ENCODE measurements at regions not wholly inside any gene's neighbourhood (a gene's known extent, or its start where the extent isn't known, plus 50 kb on each side); places are given as distances from the start of the nearest gene placed in this dataset.

DNA sequence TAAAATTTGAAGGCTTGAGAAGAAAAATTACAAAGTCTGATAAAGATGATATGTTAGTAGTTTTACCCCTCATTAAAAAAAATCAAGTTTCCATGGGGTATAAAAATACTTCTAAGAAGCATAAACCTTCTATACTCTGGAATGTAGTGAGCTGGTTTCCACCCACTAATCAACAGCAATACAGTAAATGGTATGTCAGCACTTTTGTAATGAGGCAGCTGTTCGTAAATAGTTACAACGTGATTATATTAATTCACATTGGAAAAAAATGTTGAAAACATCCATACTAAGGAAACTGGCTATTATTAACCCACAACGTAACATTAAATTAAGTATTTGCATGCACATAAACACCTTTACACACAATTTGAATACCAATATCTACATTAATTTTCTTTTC is 283.1 kb upstream of the FAM174A start:
- no CpG with 5 or more reads among the region's 3 CpGs for WGBS (ENCODE audit: insufficient coverage)
- Histone ChIP-seq H2AFZ (ENCODE audit: insufficient read depth, low read depth, low read length, poor library complexity, severe bottlenecking) (no peak overlapping the region), H3K27me3 (replicated peaks in 1 of 4; ENCODE audit: control extremely low read depth in 1 of 4, control insufficient read depth in 3 of 4, insufficient read depth in 4 of 4, low read length in 3 of 4) (no peaks in the 10 kb centered on the region), H3K79me2 (ENCODE audit: control insufficient read depth, insufficient read depth, low read length) (no peaks in the 10 kb centered on the region), H4K20me1 (ENCODE audit: control insufficient read depth, insufficient read depth, low read length, poor library complexity, severe bottlenecking) (no peaks in the 10 kb centered on the region), H3K27ac (ENCODE audit: low read length in 2 of 2) (no peak overlapping the region), H3K4me3 (ENCODE audit: control extremely low read depth in 1 of 5, extremely low read depth in 1 of 5, insufficient read depth in 1 of 5, low read depth in 2 of 5, low read length in 4 of 5) (no peak overlapping the region), H3K36me3 (replicated peaks in 1 of 2; ENCODE audit: control extremely low read depth in 1 of 2, control insufficient read depth in 1 of 2, extremely low read depth in 1 of 2, insufficient read depth in 2 of 2, low read length in 1 of 2) (no peaks in the 10 kb centered on the region), H3K4me2 (replicated peaks; ENCODE audit: low read depth, low read length, poor library complexity, severe bottlenecking) (no peak overlapping the region), H3K9me3 (ENCODE audit: control extremely low read depth in 1 of 3, control insufficient read depth in 2 of 3, insufficient read depth in 1 of 3, low read length in 2 of 3) (peaks cover 0 to 6% (median 1%) of the 10 kb centered on the region in 3 donors), H3K4me1 (ENCODE audit: control insufficient read depth in 2 of 2, insufficient read depth in 2 of 2, low read length in 2 of 2) (no peaks in the 10 kb centered on the region), H3K9ac (ENCODE audit: low read length) (no peak overlapping the region)
- Mint-ChIP-seq H3K27ac (no peak overlapping the region), H3K9me3 (ENCODE audit: insufficient read depth) (no peaks in the 10 kb centered on the region), H3K27me3 (no peaks in the 10 kb centered on the region), H3K4me1 (no peaks in the 10 kb centered on the region), H3K4me3 (no peak overlapping the region)
- DNase-seq = no peak
- ChIA-PET CTCF (no interaction called here), POLR2A (no interaction called here)
- intact Hi-C loops (cut with micrococcal nuclease) = no loop called here
- TF ChIP-seq, protein P1, sequence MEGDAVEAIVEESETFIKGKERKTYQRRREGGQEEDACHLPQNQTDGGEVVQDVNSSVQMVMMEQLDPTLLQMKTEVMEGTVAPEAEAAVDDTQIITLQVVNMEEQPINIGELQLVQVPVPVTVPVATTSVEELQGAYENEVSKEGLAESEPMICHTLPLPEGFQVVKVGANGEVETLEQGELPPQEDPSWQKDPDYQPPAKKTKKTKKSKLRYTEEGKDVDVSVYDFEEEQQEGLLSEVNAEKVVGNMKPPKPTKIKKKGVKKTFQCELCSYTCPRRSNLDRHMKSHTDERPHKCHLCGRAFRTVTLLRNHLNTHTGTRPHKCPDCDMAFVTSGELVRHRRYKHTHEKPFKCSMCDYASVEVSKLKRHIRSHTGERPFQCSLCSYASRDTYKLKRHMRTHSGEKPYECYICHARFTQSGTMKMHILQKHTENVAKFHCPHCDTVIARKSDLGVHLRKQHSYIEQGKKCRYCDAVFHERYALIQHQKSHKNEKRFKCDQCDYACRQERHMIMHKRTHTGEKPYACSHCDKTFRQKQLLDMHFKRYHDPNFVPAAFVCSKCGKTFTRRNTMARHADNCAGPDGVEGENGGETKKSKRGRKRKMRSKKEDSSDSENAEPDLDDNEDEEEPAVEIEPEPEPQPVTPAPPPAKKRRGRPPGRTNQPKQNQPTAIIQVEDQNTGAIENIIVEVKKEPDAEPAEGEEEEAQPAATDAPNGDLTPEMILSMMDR (IDR thresholded peaks at IDR 0.05) = no peak
- TF ChIP-seq EZH2 (IDR thresholded peaks at IDR 0.05; ENCODE audit: borderline replicate concordance, insufficient read depth, low read depth, low read length, poor library complexity, severe bottlenecking) = no peak
- no peak for ATAC-seq (ENCODE audit: low read depth)

DNA sequence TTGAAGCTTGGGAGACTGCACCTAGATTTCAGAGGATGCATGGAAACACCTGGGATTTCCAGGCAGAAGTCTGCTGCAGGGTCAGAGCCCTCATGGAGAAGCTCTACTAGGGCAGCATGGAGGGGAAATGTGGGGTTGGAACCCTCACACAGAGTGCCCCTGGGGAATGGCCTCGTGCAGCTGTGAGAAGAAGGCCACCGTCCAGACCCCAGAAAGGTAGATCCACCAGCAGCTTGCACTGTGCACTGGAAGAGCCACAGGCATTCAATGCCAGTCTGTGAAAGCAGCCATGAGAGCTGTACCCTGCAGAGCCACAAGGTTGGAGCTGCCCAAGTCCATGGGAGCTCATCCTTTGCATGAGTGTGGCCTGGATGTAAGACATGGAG is 285.3 kb upstream of the FAM174A start:
- Histone ChIP-seq H3K27me3 (replicated peaks in 1 of 4; ENCODE audit: control extremely low read depth in 1 of 4, control insufficient read depth in 3 of 4, insufficient read depth in 4 of 4, low read length in 3 of 4) (no peaks in the 10 kb centered on the region), H3K4me3 (ENCODE audit: control extremely low read depth in 1 of 5, extremely low read depth in 1 of 5, insufficient read depth in 1 of 5, low read depth in 2 of 5, low read length in 4 of 5) (no peak overlapping the region), H3K79me2 (ENCODE audit: control insufficient read depth, insufficient read depth, low read length) (no peaks in the 10 kb centered on the region), H3K4me1 (ENCODE audit: control insufficient read depth in 2 of 2, insufficient read depth in 2 of 2, low read length in 2 of 2) (no peaks in the 10 kb centered on the region), H3K9ac (ENCODE audit: low read length) (no peak overlapping the region), H3K36me3 (replicated peaks in 1 of 2; ENCODE audit: control extremely low read depth in 1 of 2, control insufficient read depth in 1 of 2, extremely low read depth in 1 of 2, insufficient read depth in 2 of 2, low read length in 1 of 2) (no peaks in the 10 kb centered on the region), H2AFZ (ENCODE audit: insufficient read depth, low read depth, low read length, poor library complexity, severe bottlenecking) (no peak overlapping the region), H3K9me3 (ENCODE audit: control extremely low read depth in 1 of 3, control insufficient read depth in 2 of 3, insufficient read depth in 1 of 3, low read length in 2 of 3) (peaks cover 0 to 6% (median 0%) of the 10 kb centered on the region in 3 donors), H4K20me1 (ENCODE audit: control insufficient read depth, insufficient read depth, low read length, poor library complexity, severe bottlenecking) (no peaks in the 10 kb centered on the region), H3K4me2 (replicated peaks; ENCODE audit: low read depth, low read length, poor library complexity, severe bottlenecking) (no peak overlapping the region), H3K27ac (ENCODE audit: low read length in 2 of 2) (no peak overlapping the region)
- DNase-seq = no peak
- H3K27ac Mint-ChIP-seq = no peak overlapping the region
- WGBS (ENCODE audit: insufficient coverage) = 71% methylated on average over 2 of the region's 2 CpGs
- ChIA-PET CTCF (no interaction called here), POLR2A (no interaction called here)
- TF ChIP-seq EZH2 (IDR thresholded peaks at IDR 0.05; ENCODE audit: borderline replicate concordance, insufficient read depth, low read depth, low read length, poor library complexity, severe bottlenecking) = no peak
- TF ChIP-seq, protein P1 (IDR thresholded peaks at IDR 0.05) = no peak
- H3K27me3 Mint-ChIP-seq = no peaks in the 10 kb centered on the region
- intact Hi-C loops (cut with micrococcal nuclease) = no loop called here
- H3K4me1 Mint-ChIP-seq = no peaks in the 10 kb centered on the region
- no peak overlapping the region for H3K4me3 Mint-ChIP-seq
- ATAC-seq (ENCODE audit: low read depth) = no peak
- H3K9me3 Mint-ChIP-seq (ENCODE audit: insufficient read depth) = no peaks in the 10 kb centered on the region

Measured in B cell (primary cell).